GM13976 (cell line): ENCODE measurements at regions not wholly inside any gene's neighbourhood (a gene's known extent, or its start where the extent isn't known, plus 50 kb on each side); places are given as distances from the start of the nearest gene placed in this dataset.

Experiments used
- DNase-seq: peaks from one replicate; pipeline ENCODE4 v3.0.0; 2012; ENCODE audit warnings: low spot score
- in situ Hi-C: fragments of 300-500 bp; cut with MboI; formaldehyde crosslinking; loops from one replicate; pipeline ENCODE4 v1.12.0; 2022; ENCODE audit warnings: low sequenced_read_pairs, mixed read lengths, inconsistent platforms; ENCODE audit not compliant: unreplicated experiment
- TF ChIP-seq, protein P1 (sequence below): IDR thresholded peaks from 2 replicates; pipeline ENCODE4 v1.5.1; 2012; ENCODE audit warnings: borderline replicate concordance, mild to moderate bottlenecking; ENCODE audit not compliant: insufficient read depth; ENCODE audit errors: extremely low read depth, missing control alignments, control extremely low read depth

GRCh38 chr1:38677311-38677710 is 182.3 kb downstream of the RRAGC start:
- TF ChIP-seq, protein P1, sequence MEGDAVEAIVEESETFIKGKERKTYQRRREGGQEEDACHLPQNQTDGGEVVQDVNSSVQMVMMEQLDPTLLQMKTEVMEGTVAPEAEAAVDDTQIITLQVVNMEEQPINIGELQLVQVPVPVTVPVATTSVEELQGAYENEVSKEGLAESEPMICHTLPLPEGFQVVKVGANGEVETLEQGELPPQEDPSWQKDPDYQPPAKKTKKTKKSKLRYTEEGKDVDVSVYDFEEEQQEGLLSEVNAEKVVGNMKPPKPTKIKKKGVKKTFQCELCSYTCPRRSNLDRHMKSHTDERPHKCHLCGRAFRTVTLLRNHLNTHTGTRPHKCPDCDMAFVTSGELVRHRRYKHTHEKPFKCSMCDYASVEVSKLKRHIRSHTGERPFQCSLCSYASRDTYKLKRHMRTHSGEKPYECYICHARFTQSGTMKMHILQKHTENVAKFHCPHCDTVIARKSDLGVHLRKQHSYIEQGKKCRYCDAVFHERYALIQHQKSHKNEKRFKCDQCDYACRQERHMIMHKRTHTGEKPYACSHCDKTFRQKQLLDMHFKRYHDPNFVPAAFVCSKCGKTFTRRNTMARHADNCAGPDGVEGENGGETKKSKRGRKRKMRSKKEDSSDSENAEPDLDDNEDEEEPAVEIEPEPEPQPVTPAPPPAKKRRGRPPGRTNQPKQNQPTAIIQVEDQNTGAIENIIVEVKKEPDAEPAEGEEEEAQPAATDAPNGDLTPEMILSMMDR = no peak
- in situ Hi-C loops = no loop called here
- DNase-seq = no peak

GRCh38 chr1:38672692-38673091 is 186.9 kb downstream of the RRAGC start:
- TF ChIP-seq, protein P1 = no peak
- DNase-seq = no peak
- in situ Hi-C loops = no loop called here

- in situ Hi-C loops = no loop called here
- TF ChIP-seq, protein P1 = no peak
- DNase-seq = no peak
Observed at GRCh38 chr1:38671221-38671620, 188.4 kb downstream of the RRAGC start.

- DNase-seq = no peak
- TF ChIP-seq, protein P1 = no peak
- in situ Hi-C loops = no loop called here
Observed at GRCh38 chr1:38670544-38671122, 188.9 kb downstream of the RRAGC start.

GRCh38 chr1:38667626-38668025 is 191.9 kb downstream of the RRAGC start:
- TF ChIP-seq, protein P1 = no peak
- DNase-seq = no peak
- in situ Hi-C loops = no loop called here

- DNase-seq = no peak
- TF ChIP-seq, protein P1 = no peak
- in situ Hi-C loops = no loop called here
Observed at GRCh38 chr1:38662126-38662525, 197.4 kb downstream of the RRAGC start.

GRCh38 chr1:38658883-38659282 is 200.7 kb downstream of the RRAGC start:
- no peak for DNase-seq
- in situ Hi-C loops = no loop called here
- TF ChIP-seq, protein P1 = no peak
